ENCODE measurements at regions not wholly inside any gene's neighbourhood (a gene's known extent, or its start where the extent isn't known, plus 50 kb on each side); places are given as distances from the start of the nearest gene placed in this dataset.
"Not testable (repeated sequence)": the region's sequence is repeated elsewhere in the genome, so short reads cannot be mapped to it uniquely, and the experiment has no call there.

- not testable (repeated sequence) for DNase-seq (ENCODE audit: extremely low read depth, insufficient read length); H3K27me3 ChIP-seq (replicated peaks; ENCODE audit: control insufficient read depth, insufficient read depth, low read length); H3K4me3 ChIP-seq (replicated peaks; ENCODE audit: low read depth, low read length); H3K36me3 ChIP-seq (ENCODE audit: control insufficient read depth, insufficient read depth, low read length)
Observed at GRCh38 chr16:29297144-29297808, 109.2 kb downstream of the NPIPB11 start.

GRCh38 chr16:29296176-29296575, 110.3 kb downstream of the NPIPB11 start:
- not testable (repeated sequence) for H3K27me3 ChIP-seq (replicated peaks; ENCODE audit: control insufficient read depth, insufficient read depth, low read length); DNase-seq (ENCODE audit: extremely low read depth, insufficient read length); H3K36me3 ChIP-seq (ENCODE audit: control insufficient read depth, insufficient read depth, low read length); H3K4me3 ChIP-seq (replicated peaks; ENCODE audit: low read depth, low read length)

- not testable (repeated sequence) for H3K4me3 ChIP-seq (replicated peaks; ENCODE audit: low read depth, low read length); H3K27me3 ChIP-seq (replicated peaks; ENCODE audit: control insufficient read depth, insufficient read depth, low read length); DNase-seq (ENCODE audit: extremely low read depth, insufficient read length); H3K36me3 ChIP-seq (ENCODE audit: control insufficient read depth, insufficient read depth, low read length)
Observed at GRCh38 chr16:29294951-29295795, 111.3 kb downstream of the NPIPB11 start.

- H3K27me3 ChIP-seq (replicated peaks; ENCODE audit: control insufficient read depth, insufficient read depth, low read length); H3K36me3 ChIP-seq (ENCODE audit: control insufficient read depth, insufficient read depth, low read length); DNase-seq (ENCODE audit: extremely low read depth, insufficient read length); H3K4me3 ChIP-seq (replicated peaks; ENCODE audit: low read depth, low read length): not testable (repeated sequence)
Observed at GRCh38 chr16:29294400-29294933, 112.0 kb downstream of the NPIPB11 start.

- not testable (repeated sequence) for H3K27me3 ChIP-seq (replicated peaks; ENCODE audit: control insufficient read depth, insufficient read depth, low read length); H3K36me3 ChIP-seq (ENCODE audit: control insufficient read depth, insufficient read depth, low read length); H3K4me3 ChIP-seq (replicated peaks; ENCODE audit: low read depth, low read length); DNase-seq (ENCODE audit: extremely low read depth, insufficient read length)
Observed at GRCh38 chr16:29293545-29293944, 113.0 kb downstream of the NPIPB11 start.

GRCh38 chr16:29292952-29293471, 113.5 kb downstream of the NPIPB11 start:
- DNase-seq (ENCODE audit: extremely low read depth, insufficient read length) = not testable (repeated sequence)

GRCh38 chr16:29291329-29292271, 114.9 kb downstream of the NPIPB11 start:
- H3K27me3 ChIP-seq (replicated peaks; ENCODE audit: control insufficient read depth, insufficient read depth, low read length); DNase-seq (ENCODE audit: extremely low read depth, insufficient read length); H3K4me3 ChIP-seq (replicated peaks; ENCODE audit: low read depth, low read length); H3K36me3 ChIP-seq (ENCODE audit: control insufficient read depth, insufficient read depth, low read length): not testable (repeated sequence)

More at GRCh38 chr16:29292952-29293471, 113.5 kb downstream of the NPIPB11 start:
- not testable (repeated sequence) for H3K4me3 ChIP-seq (replicated peaks; ENCODE audit: low read depth, low read length); H3K27me3 ChIP-seq (replicated peaks; ENCODE audit: control insufficient read depth, insufficient read depth, low read length); H3K36me3 ChIP-seq (ENCODE audit: control insufficient read depth, insufficient read depth, low read length)

GRCh38 chr16:29290631-29291247, 115.8 kb downstream of the NPIPB11 start:
- TF ChIP-seq CTCF (IDR thresholded peaks at IDR 0.05; ENCODE audit: insufficient read depth, low read length, poor library complexity, severe bottlenecking) = no peak
- Histone ChIP-seq H3K27me3 (replicated peaks; ENCODE audit: control insufficient read depth, insufficient read depth, low read length) (no peaks in the 10 kb centered on the region), H3K4me3 (replicated peaks; ENCODE audit: low read depth, low read length) (no peak overlapping the region), H3K36me3 (ENCODE audit: control insufficient read depth, insufficient read depth, low read length) (no peaks in the 10 kb centered on the region)
- peak; percentile 41 for DNase-seq (ENCODE audit: extremely low read depth, insufficient read length)

GRCh38 chr16:29289516-29290239, 116.8 kb downstream of the NPIPB11 start:
- not testable (repeated sequence) for DNase-seq (ENCODE audit: extremely low read depth, insufficient read length); H3K36me3 ChIP-seq (ENCODE audit: control insufficient read depth, insufficient read depth, low read length); H3K27me3 ChIP-seq (replicated peaks; ENCODE audit: control insufficient read depth, insufficient read depth, low read length); H3K4me3 ChIP-seq (replicated peaks; ENCODE audit: low read depth, low read length)

- not testable (repeated sequence) for H3K4me3 ChIP-seq (replicated peaks; ENCODE audit: low read depth, low read length); DNase-seq (ENCODE audit: extremely low read depth, insufficient read length); H3K36me3 ChIP-seq (ENCODE audit: control insufficient read depth, insufficient read depth, low read length); H3K27me3 ChIP-seq (replicated peaks; ENCODE audit: control insufficient read depth, insufficient read depth, low read length)
Observed at GRCh38 chr16:29288711-29289474, 117.6 kb downstream of the NPIPB11 start.
